Mesenchymal stem cell (in vitro differentiated cells and primary cell): ENCODE measurements at regions not wholly inside any gene's neighbourhood (a gene's known extent, or its start where the extent isn't known, plus 50 kb on each side); places are given as distances from the start of the nearest gene placed in this dataset.
"Not testable (repeated sequence)": the region's sequence is repeated elsewhere in the genome, so short reads cannot be mapped to it uniquely, and the experiment has no call there.

ENCODE experiments used
- DNase-seq: peaks from one replicate; pipeline ENCODE4 v3.0.0-alpha.2; 2013
- H2AFZ ChIP-seq: one replicate; pipeline ENCODE4 v1.6.1; 2013; ENCODE audit warnings: low read depth, mild to moderate bottlenecking, control low read depth, inconsistent platforms, low read length, moderate library complexity
- H2AK5ac ChIP-seq: 2 replicates; pipeline ENCODE4 v1.6.1; 2013; ENCODE audit warnings: low read length, moderate library complexity, mild to moderate bottlenecking, inconsistent platforms; ENCODE audit not compliant: severe bottlenecking
- H2BK120ac ChIP-seq: one replicate; pipeline ENCODE4 v1.6.1; 2013; ENCODE audit warnings: low read depth, mild to moderate bottlenecking, inconsistent platforms, low read length, moderate library complexity
- H2BK12ac ChIP-seq, 2 experiments: one replicate each; pipeline ENCODE4 v1.6.1; 2013; ENCODE audit warnings: inconsistent platforms in 2 of 2, low read length in 2 of 2, mild to moderate bottlenecking in 2 of 2, moderate library complexity in 2 of 2, control low read depth in 1 of 2
- H2BK15ac ChIP-seq: one replicate; pipeline ENCODE4 v1.6.1; 2013; ENCODE audit warnings: mild to moderate bottlenecking, low read depth, inconsistent platforms; ENCODE audit not compliant: poor library complexity, severe bottlenecking
- H2BK5ac ChIP-seq: 2 replicates; pipeline ENCODE4 v1.6.1; 2013; ENCODE audit warnings: low read depth, mild to moderate bottlenecking, low read length, control low read depth, inconsistent platforms; ENCODE audit not compliant: poor library complexity, severe bottlenecking
- H3K14ac ChIP-seq, 2 experiments: one replicate each; pipeline ENCODE4 v1.6.1; 2013; ENCODE audit warnings: inconsistent platforms in 2 of 2, low read length in 2 of 2, control low read depth in 1 of 2, mild to moderate bottlenecking in 1 of 2, moderate library complexity in 1 of 2
- H3K18ac ChIP-seq, 2 experiments: one replicate each; pipeline ENCODE4 v1.6.1; 2013; ENCODE audit warnings: inconsistent platforms in 2 of 2, low read length in 2 of 2, control low read depth in 1 of 2, low read depth in 1 of 2, mild to moderate bottlenecking in 1 of 2
- H3K23ac ChIP-seq, 2 experiments: one replicate each; pipeline ENCODE4 v1.6.1; 2013; ENCODE audit warnings: inconsistent platforms in 2 of 2, low read length in 2 of 2, mild to moderate bottlenecking in 2 of 2, moderate library complexity in 2 of 2, control low read depth in 1 of 2
- H3K27ac ChIP-seq: 2 replicates; pipeline ENCODE4 v1.5.1; 2013; ENCODE audit warnings: mild to moderate bottlenecking, moderate library complexity, low read length, control low read depth, inconsistent platforms; ENCODE audit not compliant: poor library complexity, severe bottlenecking
- H3K27me3 ChIP-seq, 2 experiments: 2 replicates each; pipeline versions ENCODE4 v1.6.1 to v1.7.0; 2013; ENCODE audit warnings: low read length in 2 of 2, mild to moderate bottlenecking in 2 of 2, moderate library complexity in 2 of 2, control low read depth in 1 of 2, inconsistent platforms in 1 of 2; ENCODE audit not compliant: control insufficient read depth in 1 of 2, insufficient read depth in 1 of 2
- H3K36me3 ChIP-seq, 2 experiments: 2 replicates each; pipeline versions ENCODE4 v1.6.1 to v1.7.0; 2013; ENCODE audit warnings: low read length in 2 of 2, control low read depth in 1 of 2, inconsistent platforms in 1 of 2, low read depth in 1 of 2, mild to moderate bottlenecking in 1 of 2; ENCODE audit not compliant: insufficient read depth in 2 of 2, control insufficient read depth in 1 of 2
- H3K4ac ChIP-seq, 2 experiments: one replicate each; pipeline ENCODE4 v1.6.1; 2013; ENCODE audit warnings: inconsistent platforms in 2 of 2, low read length in 2 of 2, mild to moderate bottlenecking in 2 of 2, moderate library complexity in 2 of 2, control low read depth in 1 of 2, low read depth in 1 of 2
- H3K4me1 ChIP-seq: 2 replicates; pipeline ENCODE4 v1.6.1; 2013; ENCODE audit warnings: low read depth, low read length, control low read depth; ENCODE audit not compliant: control insufficient read depth, insufficient read depth
- H3K4me2 ChIP-seq: 2 replicates; pipeline ENCODE4 v1.6.1; 2013; ENCODE audit warnings: low read length, mild to moderate bottlenecking, inconsistent platforms; ENCODE audit not compliant: poor library complexity, severe bottlenecking
- H3K4me3 ChIP-seq, 2 experiments: 2 replicates each; pipeline versions ENCODE4 v1.5.1 to v1.7.0; 2013; ENCODE audit warnings: low read length in 2 of 2, mild to moderate bottlenecking in 2 of 2, control low read depth in 1 of 2, low read depth in 1 of 2; ENCODE audit not compliant: insufficient read depth in 1 of 2
- H3K79me1 ChIP-seq: replicated peaks from 2 replicates; pipeline ENCODE4 v1.6.1; 2013; ENCODE audit warnings: mild to moderate bottlenecking, control low read depth, low read length, inconsistent platforms; ENCODE audit not compliant: poor library complexity, severe bottlenecking
- H3K9ac ChIP-seq: 2 replicates; pipeline ENCODE4 v1.7.0; 2013; ENCODE audit warnings: mild to moderate bottlenecking, low read length, moderate library complexity
- H3K9me3 ChIP-seq: 2 replicates; pipeline ENCODE4 v1.7.0; 2013; ENCODE audit warnings: mild to moderate bottlenecking, low read length; ENCODE audit not compliant: control insufficient read depth
- H4K8ac ChIP-seq: one replicate; pipeline ENCODE4 v1.6.1; 2013; ENCODE audit warnings: inconsistent platforms, mild to moderate bottlenecking, low read length, moderate library complexity
- H4K91ac ChIP-seq: one replicate; pipeline ENCODE4 v1.6.1; 2013; ENCODE audit warnings: mild to moderate bottlenecking, low read length, inconsistent platforms
- WGBS: methylation state at CpG from one replicate; pipeline ENCODE4 v1.1.7; 2013; ENCODE audit warnings: mixed read lengths; 5-methylcytosine and 5-hydroxymethylcytosine counted together

- H2BK12ac ChIP-seq, result no peak overlapping the region
Measured at GRCh38 chr12:71385155-71385554, 54.4 kb upstream of the LGR5 start.

GRCh38 chr12:71376711-71377355 is 62.8 kb upstream of the LGR5 start:
- not testable (repeated sequence) for H3K27ac ChIP-seq, H3K14ac ChIP-seq, H3K9me3 ChIP-seq, H3K4ac ChIP-seq, H2AFZ ChIP-seq, H3K9ac ChIP-seq, H3K4me2 ChIP-seq, H4K8ac ChIP-seq, H3K36me3 ChIP-seq, H2BK120ac ChIP-seq, H4K91ac ChIP-seq, H3K27me3 ChIP-seq, H3K4me1 ChIP-seq, H3K79me1 ChIP-seq, DNase-seq, H2BK15ac ChIP-seq, H2BK12ac ChIP-seq, H3K4me3 ChIP-seq, H3K23ac ChIP-seq, H3K18ac ChIP-seq, H2AK5ac ChIP-seq, H2BK5ac ChIP-seq
- 95% methylated on average over 35 of the region's 45 CpGs for WGBS

More at GRCh38 chr12:71385155-71385554, 54.4 kb upstream of the LGR5 start:
- Histone ChIP-seq H3K9me3 (no peaks in the 10 kb centered on the region), H2BK5ac (no peak overlapping the region), H2AFZ (no peak overlapping the region), H3K18ac (no peak overlapping the region), H3K9ac (no peak overlapping the region), H3K27me3 (no peaks in the 10 kb centered on the region), H3K79me1 (no peaks in the 10 kb centered on the region), H3K4me1 (no peaks in the 10 kb centered on the region), H3K4me2 (no peak overlapping the region), H3K27ac (no peak overlapping the region), H3K4me3 (no peak overlapping the region), H3K36me3 (no peaks in the 10 kb centered on the region), H2AK5ac (no peak overlapping the region), H2BK15ac (no peak overlapping the region), H3K4ac (no peak overlapping the region), H2BK120ac (no peak overlapping the region), H4K91ac (no peak overlapping the region), H3K14ac (no peak overlapping the region), H3K23ac (no peak overlapping the region), H4K8ac (no peak overlapping the region)
- 92% methylated on average over 1 of the region's 1 CpG for WGBS
- DNase-seq, result no peak

- Histone ChIP-seq H3K18ac (no peak overlapping the region), H3K27ac (no peak overlapping the region), H2BK12ac (no peak overlapping the region), H2BK5ac (no peak overlapping the region), H2BK15ac (no peak overlapping the region), H3K4me1 (no peaks in the 10 kb centered on the region), H3K4me3 (no peak overlapping the region), H3K4ac (no peak overlapping the region), H4K91ac (no peak overlapping the region), H3K9ac (no peak overlapping the region), H3K9me3 (no peaks in the 10 kb centered on the region), H3K36me3 (no peaks in the 10 kb centered on the region), H3K27me3 (no peaks in the 10 kb centered on the region), H3K23ac (no peak overlapping the region), H3K4me2 (no peak overlapping the region), H3K14ac (no peak overlapping the region), H2AK5ac (no peak overlapping the region), H4K8ac (no peak overlapping the region), H2BK120ac (no peak overlapping the region), H3K79me1 (no peaks in the 10 kb centered on the region), H2AFZ (no peak overlapping the region)
- DNase-seq, result no peak
- WGBS, result no CpG with 5 or more reads among the region's 2 CpGs
Measured at GRCh38 chr12:71371122-71371521, 68.5 kb upstream of the LGR5 start.

- Histone ChIP-seq H2AK5ac (no peak overlapping the region), H3K79me1 (no peaks in the 10 kb centered on the region), H2BK12ac (no peak overlapping the region), H3K4me1 (no peaks in the 10 kb centered on the region), H3K23ac (no peak overlapping the region), H3K18ac (no peak overlapping the region), H4K91ac (no peak overlapping the region), H3K4me3 (no peak overlapping the region), H3K14ac (no peak overlapping the region), H4K8ac (no peak overlapping the region), H2BK5ac (no peak overlapping the region), H3K4ac (no peak overlapping the region), H2AFZ (no peak overlapping the region), H2BK120ac (no peak overlapping the region), H3K36me3 (no peaks in the 10 kb centered on the region), H3K9me3 (peaks cover 31% of the 10 kb centered on the region), H3K4me2 (no peak overlapping the region), H3K27me3 (no peaks in the 10 kb centered on the region), H3K27ac (no peak overlapping the region), H2BK15ac (no peak overlapping the region), H3K9ac (no peak overlapping the region)
- WGBS, result 100% methylated on average over 1 of the region's 1 CpG
- DNase-seq, result no peak
Measured at GRCh38 chr12:71360013-71360412, 79.6 kb upstream of the LGR5 start.
